Neural cell (in vitro differentiated cells): ENCODE measurements at regions not wholly inside any gene's neighbourhood (a gene's known extent, or its start where the extent isn't known, plus 50 kb on each side); places are given as distances from the start of the nearest gene placed in this dataset.
"Not testable (repeated sequence)": the region's sequence is repeated elsewhere in the genome, so short reads cannot be mapped to it uniquely, and the experiment has no call there.

Experiments used
- H2AFZ ChIP-seq: fragments of 200-600, 300-800 bp; sonication (generic), shearing (Covaris generic); 2 replicates; pipeline ENCODE4 v1.6.0; 2014; ENCODE audit warnings: low read depth, mild to moderate bottlenecking, antibody characterized with exemption, low read length, moderate library complexity
- H3F3A ChIP-seq: fragments of 200-600 bp; shearing (Covaris generic); 2 replicates; pipeline ENCODE4 v1.6.1; 2016; ENCODE audit warnings: mild to moderate bottlenecking, moderate library complexity, mixed read lengths, antibody characterized with exemption, low read length; ENCODE audit not compliant: insufficient read depth, poor library complexity, severe bottlenecking
- H3K27ac ChIP-seq: fragments of 200-600, 300-800 bp; sonication (generic), shearing (Covaris generic); 2 replicates; pipeline ENCODE4 v1.5.1; 2014; ENCODE audit warnings: mild to moderate bottlenecking, low read length, moderate library complexity
- H3K27me3 ChIP-seq: fragments of 300-800, 200-600 bp; sonication (generic), shearing (Covaris generic); 2 replicates; pipeline ENCODE4 v1.6.0; 2014; ENCODE audit warnings: mild to moderate bottlenecking, low read depth, low read length, moderate library complexity; ENCODE audit not compliant: insufficient read depth
- H3K36me3 ChIP-seq: fragments of 300-800, 200-600 bp; sonication (generic), shearing (Covaris generic); 2 replicates; pipeline ENCODE4 v1.5.1; 2014; ENCODE audit warnings: mild to moderate bottlenecking, antibody characterized with exemption, low read length, moderate library complexity; ENCODE audit not compliant: insufficient read depth
- H3K4me2 ChIP-seq: fragments of 300-800, 200-600 bp; sonication (generic), shearing (Covaris generic); 2 replicates; pipeline ENCODE4 v1.6.0; 2014; ENCODE audit warnings: mild to moderate bottlenecking, low read length
- H3K4me3 ChIP-seq: fragments of 300-800, 200-600 bp; sonication (generic), shearing (Covaris generic); 2 replicates; pipeline ENCODE4 v1.5.1; 2014; ENCODE audit warnings: mild to moderate bottlenecking, low read length, moderate library complexity
- H3K79me2 ChIP-seq: fragments of 200-600 bp; shearing (Covaris generic); replicated peaks from 2 replicates; pipeline ENCODE4 v1.6.0; 2014; ENCODE audit warnings: mild to moderate bottlenecking, low read length, moderate library complexity; ENCODE audit not compliant: insufficient read depth
- H3K9ac ChIP-seq: fragments of 300-800, 200-600 bp; sonication (generic), shearing (Covaris generic); 2 replicates; pipeline ENCODE4 v1.6.1; 2016; ENCODE audit warnings: mild to moderate bottlenecking, low read length, mixed read lengths
- H3K9me2 ChIP-seq: fragments of 200-600 bp; shearing (Covaris generic); 2 replicates; pipeline ENCODE4 v1.6.1; 2016; ENCODE audit warnings: mild to moderate bottlenecking, low read length, mixed read lengths; ENCODE audit not compliant: insufficient read depth
- H3K9me3 ChIP-seq: fragments of 200-600, 300-800 bp; sonication (generic), shearing (Covaris generic); 2 replicates; pipeline ENCODE4 v1.6.1; 2016; ENCODE audit warnings: mild to moderate bottlenecking, mixed run types, low read length, moderate library complexity, mixed read lengths
- H4K20me1 ChIP-seq: fragments of 200-600 bp; shearing (Covaris generic); 2 replicates; pipeline ENCODE4 v1.6.1; 2016; ENCODE audit warnings: mild to moderate bottlenecking, mixed run types; ENCODE audit not compliant: insufficient read depth
- CTCF ChIP-seq: fragments of 450-650 bp; IDR thresholded peaks from 2 replicates; pipeline ENCODE4 v1.5.1; 2014; ENCODE audit warnings: antibody characterized with exemption, mild to moderate bottlenecking, moderate library complexity; ENCODE audit not compliant: poor library complexity, severe bottlenecking
- EP300 ChIP-seq: fragments of 450-650 bp; conservative IDR thresholded peaks from 2 replicates; pipeline ENCODE4 v1.6.1; 2014; ENCODE audit warnings: antibody characterized with exemption, mild to moderate bottlenecking, moderate library complexity; ENCODE audit not compliant: poor library complexity, severe bottlenecking
- EZH2 ChIP-seq: fragments of 200-600, 300-800 bp; shearing (Covaris generic), sonication (generic); IDR thresholded peaks from 2 replicates; pipeline ENCODE4 v1.6.1; 2014; ENCODE audit warnings: antibody characterized with exemption, low read length, borderline replicate concordance, mild to moderate bottlenecking; ENCODE audit not compliant: insufficient read depth, poor library complexity, severe bottlenecking
- MXI1 ChIP-seq: fragments of 450-650 bp; conservative IDR thresholded peaks from 2 replicates; pipeline ENCODE4 v1.6.1; 2014; ENCODE audit warnings: antibody characterized with exemption, mild to moderate bottlenecking; ENCODE audit not compliant: poor library complexity, severe bottlenecking
- POLR2AphosphoS5 ChIP-seq: IDR thresholded peaks from 2 replicates; pipeline ENCODE4 v1.6.1; 2012
- RAD21 ChIP-seq: fragments of 450-650 bp; conservative IDR thresholded peaks from 2 replicates; pipeline ENCODE4 v1.6.1; 2014; ENCODE audit warnings: antibody characterized with exemption, mild to moderate bottlenecking, moderate library complexity
- REST ChIP-seq: IDR thresholded peaks from 2 replicates; pipeline ENCODE4 v1.6.1; 2012; ENCODE audit warnings: borderline replicate concordance
- SMC3 ChIP-seq: fragments of 450-650 bp; conservative IDR thresholded peaks from 2 replicates; pipeline ENCODE4 v1.6.1; 2014; ENCODE audit warnings: antibody characterized with exemption, mild to moderate bottlenecking, moderate library complexity; ENCODE audit not compliant: poor library complexity
- TAF1 ChIP-seq: IDR thresholded peaks from 2 replicates; pipeline ENCODE4 v1.6.1; 2012; ENCODE audit warnings: low read depth

- Histone ChIP-seq H3K4me3 (no peak overlapping the region), H3K36me3 (no peaks in the 10 kb centered on the region), H3K9ac (no peak overlapping the region), H3K4me2 (no peak overlapping the region), H3K9me2 (no peaks in the 10 kb centered on the region), H3F3A (no peaks in the 10 kb centered on the region), H4K20me1 (no peaks in the 10 kb centered on the region), H3K9me3 (no peaks in the 10 kb centered on the region), H2AFZ (no peak overlapping the region), H3K27ac (no peak overlapping the region), H3K27me3 (no peaks in the 10 kb centered on the region), H3K79me2 (no peaks in the 10 kb centered on the region)
- TF ChIP-seq EZH2, result no peak
- no peak for TF ChIP-seq CTCF
- TF ChIP-seq REST, result no peak
- TF ChIP-seq TAF1, result no peak
- no peak for TF ChIP-seq MXI1
- TF ChIP-seq SMC3, result no peak
- TF ChIP-seq EP300, result no peak
- TF ChIP-seq RAD21, result no peak
- TF ChIP-seq POLR2AphosphoS5, result no peak
Observed at GRCh38 chr2:235107640-235107951, 155.8 kb downstream of the SH3BP4 start.

- H3K9me2 ChIP-seq, H3K9ac ChIP-seq, H3K79me2 ChIP-seq, H3K36me3 ChIP-seq, H3K27me3 ChIP-seq, H3K9me3 ChIP-seq, H3K4me2 ChIP-seq, H4K20me1 ChIP-seq, H2AFZ ChIP-seq, H3K4me3 ChIP-seq, H3F3A ChIP-seq, H3K27ac ChIP-seq: not testable (repeated sequence)
Observed at GRCh38 chr2:235109561-235109960, 157.7 kb downstream of the SH3BP4 start.

GRCh38 chr2:235112365-235112764 is 160.5 kb downstream of the SH3BP4 start:
- Histone ChIP-seq H3K27ac (no peak overlapping the region), H2AFZ (no peak overlapping the region), H3K4me3 (no peak overlapping the region), H3F3A (no peaks in the 10 kb centered on the region), H3K4me2 (no peak overlapping the region), H3K9me2 (no peaks in the 10 kb centered on the region), H4K20me1 (no peaks in the 10 kb centered on the region), H3K36me3 (no peaks in the 10 kb centered on the region), H3K9ac (no peak overlapping the region), H3K27me3 (no peaks in the 10 kb centered on the region), H3K9me3 (no peaks in the 10 kb centered on the region), H3K79me2 (no peaks in the 10 kb centered on the region)
- TF ChIP-seq TAF1, result no peak
- no peak for TF ChIP-seq RAD21
- TF ChIP-seq POLR2AphosphoS5, result no peak
- TF ChIP-seq REST, result no peak
- no peak for TF ChIP-seq SMC3
- no peak for TF ChIP-seq CTCF
- TF ChIP-seq MXI1, result no peak
- no peak for TF ChIP-seq EZH2
- no peak for TF ChIP-seq EP300
